Large intestine (tissue), 3 donors: ENCODE measurements at regions not wholly inside any gene's neighbourhood (a gene's known extent, or its start where the extent isn't known, plus 50 kb on each side); places are given as distances from the start of the nearest gene placed in this dataset.

Experiments used
- DNase-seq, 2 donors: peaks; one replicate each; pipeline versions ENCODE4 v3.0.0 to v3.0.0-alpha.2; 2013
- H3K27ac ChIP-seq: one replicate; pipeline ENCODE4 v1.5.1; 2013; ENCODE audit warnings: low read length
- H3K27me3 ChIP-seq: 2 replicates; pipeline ENCODE4 v1.6.1; 2013; ENCODE audit warnings: low read length; ENCODE audit not compliant: control insufficient read depth, insufficient read depth
- H3K36me3 ChIP-seq: 2 replicates; pipeline ENCODE4 v1.6.1; 2013; ENCODE audit warnings: low read length; ENCODE audit not compliant: control insufficient read depth, insufficient read depth
- H3K4me1 ChIP-seq: one replicate; pipeline ENCODE4 v1.6.1; 2013; ENCODE audit warnings: low read length; ENCODE audit not compliant: control insufficient read depth, insufficient read depth
- H3K4me3 ChIP-seq: one replicate; pipeline ENCODE4 v1.5.1; 2013; ENCODE audit warnings: low read length
- H3K9me3 ChIP-seq: one replicate; pipeline ENCODE4 v1.6.1; 2013; ENCODE audit warnings: mild to moderate bottlenecking, low read depth, low read length, moderate library complexity; ENCODE audit not compliant: control insufficient read depth
- WGBS: methylation state at CpG from one replicate; pipeline ENCODE4 v1.1.5; 2013; ENCODE audit warnings: low lambda C conversion rate; ENCODE audit not compliant: insufficient coverage; 5-methylcytosine and 5-hydroxymethylcytosine counted together

- Histone ChIP-seq H3K4me1 (no peaks in the 10 kb centered on the region), H3K36me3 (no peaks in the 10 kb centered on the region), H3K27ac (no peak overlapping the region), H3K4me3 (no peak overlapping the region), H3K9me3 (no peaks in the 10 kb centered on the region), H3K27me3 (no peaks in the 10 kb centered on the region)
- WGBS: no CpG with 5 or more reads among the region's 4 CpGs
- no peak for DNase-seq
These were observed 154.4 kb downstream of the AXIN2 start for GRCh38 chr17:65407017-65407416.

- Histone ChIP-seq H3K36me3 (no peaks in the 10 kb centered on the region), H3K4me3 (no peak overlapping the region), H3K27me3 (no peaks in the 10 kb centered on the region), H3K4me1 (no peaks in the 10 kb centered on the region), H3K27ac (no peak overlapping the region), H3K9me3 (no peaks in the 10 kb centered on the region)
- no peak for DNase-seq
- WGBS: no CpG with 5 or more reads among the region's 3 CpGs
These were observed 154.9 kb downstream of the AXIN2 start for GRCh38 chr17:65406552-65406951.

DNA sequence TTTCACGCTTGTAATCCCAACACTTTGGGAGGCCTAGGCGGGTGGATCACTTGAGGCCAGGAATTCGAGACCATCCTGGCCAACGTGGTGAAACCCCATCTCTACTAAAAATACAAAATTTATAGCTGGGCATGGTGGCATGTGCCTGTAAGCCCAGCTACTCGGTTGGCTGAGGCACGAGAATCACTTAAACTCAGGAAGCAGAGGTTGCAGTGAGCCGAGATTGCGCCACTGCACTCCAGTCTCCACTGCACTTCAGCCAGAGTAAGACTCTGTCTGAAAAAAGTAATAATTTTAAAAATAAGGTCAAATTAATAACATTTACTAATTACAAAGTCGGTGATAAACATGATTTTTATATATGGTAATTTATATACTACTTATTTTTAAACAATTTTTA is 155.9 kb downstream of the AXIN2 start:
- H3K36me3 ChIP-seq: no peaks in the 10 kb centered on the region
- no peaks in the 10 kb centered on the region for H3K9me3 ChIP-seq
- H3K4me3 ChIP-seq: no peak overlapping the region
- DNase-seq: no peak
- WGBS: 94% methylated on average over 3 of the region's 9 CpGs
- no peaks in the 10 kb centered on the region for H3K27me3 ChIP-seq
- H3K4me1 ChIP-seq: no peaks in the 10 kb centered on the region
- no peak overlapping the region for H3K27ac ChIP-seq

DNA sequence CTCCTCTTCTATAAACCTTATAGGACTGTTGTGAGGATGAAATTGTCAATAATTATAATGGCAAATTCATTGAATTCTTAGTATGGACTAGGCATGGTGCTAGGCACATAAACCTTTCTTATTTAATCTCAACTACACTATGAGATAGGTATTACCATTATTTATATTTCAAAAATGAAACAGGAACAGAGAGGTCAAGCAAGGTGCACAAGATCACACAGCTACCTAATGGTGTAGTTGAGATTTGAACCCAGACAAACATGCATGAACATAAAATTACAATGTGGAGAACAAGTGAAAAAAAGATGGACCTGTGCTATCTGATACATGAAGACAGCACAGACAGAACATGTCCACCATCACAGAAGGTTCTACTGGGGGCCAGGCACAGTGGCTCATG is 156.7 kb downstream of the AXIN2 start:
- Histone ChIP-seq H3K36me3 (no peaks in the 10 kb centered on the region), H3K9me3 (no peaks in the 10 kb centered on the region), H3K4me1 (no peaks in the 10 kb centered on the region), H3K4me3 (no peak overlapping the region), H3K27ac (no peak overlapping the region), H3K27me3 (no peaks in the 10 kb centered on the region)
- DNase-seq: no peak

- H3K36me3 ChIP-seq: no peaks in the 10 kb centered on the region
- no CpG with 5 or more reads among the region's 4 CpGs for WGBS
- DNase-seq: no peak
These were observed 157.8 kb downstream of the AXIN2 start for GRCh38 chr17:65403626-65404025.

DNA sequence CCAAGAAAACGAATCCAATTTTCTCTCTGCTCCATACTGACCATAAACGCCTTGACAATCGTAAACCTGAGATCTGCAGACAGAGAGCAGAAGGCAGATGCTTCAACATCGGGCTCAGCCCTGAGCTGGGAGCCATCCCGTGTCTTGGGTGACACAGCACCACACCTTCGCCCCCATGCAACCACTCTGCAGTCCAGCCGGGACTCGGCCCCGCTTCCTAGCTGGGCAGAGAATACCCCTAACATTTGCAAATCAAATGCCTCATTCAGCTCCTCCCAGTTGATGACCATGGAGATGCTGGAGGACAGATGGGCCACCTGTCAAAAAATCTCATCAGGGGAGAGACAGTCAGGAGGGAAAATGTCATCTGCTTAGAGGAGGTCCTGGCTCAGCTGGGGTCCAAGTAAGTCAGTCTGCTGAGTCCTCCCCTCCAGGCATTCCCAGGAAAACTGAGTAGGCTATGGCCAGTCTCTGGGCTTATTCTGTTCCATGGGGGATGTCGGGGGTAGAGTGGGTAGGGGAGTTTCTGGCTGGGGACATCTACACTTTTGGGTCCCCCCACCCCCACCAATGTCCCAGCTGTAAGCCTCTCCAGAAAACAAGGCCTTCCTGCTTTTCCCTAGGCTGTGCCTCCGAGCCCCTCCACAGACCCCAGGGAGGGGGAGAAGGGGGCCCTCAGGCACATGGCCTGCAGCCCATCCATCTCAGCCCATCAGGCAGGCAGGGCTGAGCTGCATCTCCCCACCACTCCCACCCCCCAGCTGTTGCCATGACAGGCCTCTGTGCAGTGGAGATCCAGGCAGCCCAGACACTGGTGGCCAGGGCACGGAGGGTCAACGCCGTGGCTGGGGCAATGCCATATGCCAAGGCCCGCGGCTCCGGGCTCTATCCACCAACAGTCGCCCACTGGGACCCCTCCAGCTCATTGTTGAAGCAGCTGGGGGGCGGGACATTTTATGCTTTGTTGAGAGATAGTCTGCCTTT is 158.6 kb downstream of the AXIN2 start:
- H3K27ac ChIP-seq: no peak overlapping the region
- H3K27me3 ChIP-seq: no peaks in the 10 kb centered on the region
- DNase-seq: no peak
- H3K9me3 ChIP-seq: no peaks in the 10 kb centered on the region
- no peaks in the 10 kb centered on the region for H3K4me1 ChIP-seq
- no peaks in the 10 kb centered on the region for H3K36me3 ChIP-seq
- no peak overlapping the region for H3K4me3 ChIP-seq
- WGBS: no CpG with 5 or more reads among the region's 19 CpGs

More at GRCh38 chr17:65403626-65404025, 157.8 kb downstream of the AXIN2 start:
- H3K9me3 ChIP-seq: no peaks in the 10 kb centered on the region
- no peak overlapping the region for H3K27ac ChIP-seq
- H3K27me3 ChIP-seq: no peaks in the 10 kb centered on the region
- no peak overlapping the region for H3K4me3 ChIP-seq
- H3K4me1 ChIP-seq: no peaks in the 10 kb centered on the region

DNA sequence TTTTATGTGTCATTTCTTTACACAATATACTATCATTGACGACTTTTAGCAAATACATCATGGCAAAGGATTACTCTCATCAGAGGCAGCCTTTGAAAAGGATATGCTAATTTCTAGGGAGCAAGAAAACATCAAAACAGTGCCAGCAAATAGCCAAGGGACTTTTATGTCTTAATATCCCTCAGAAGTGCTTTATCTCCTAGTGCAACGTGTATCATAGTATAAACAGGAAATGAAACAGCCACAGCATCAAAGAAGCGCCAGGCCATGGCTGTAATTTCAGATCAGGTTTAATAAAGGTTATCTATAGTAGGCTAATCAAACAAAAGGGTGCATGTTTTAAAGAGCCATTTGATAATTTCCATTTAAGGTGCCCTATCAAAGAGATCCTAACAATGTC is 159.9 kb downstream of the AXIN2 start:
- no peak overlapping the region for H3K4me3 ChIP-seq
- no peak for DNase-seq
- no peaks in the 10 kb centered on the region for H3K27me3 ChIP-seq
- WGBS: no CpG with 5 or more reads among the region's 3 CpGs
- H3K4me1 ChIP-seq: no peaks in the 10 kb centered on the region
- H3K9me3 ChIP-seq: no peaks in the 10 kb centered on the region
- no peak overlapping the region for H3K27ac ChIP-seq
- H3K36me3 ChIP-seq: no peaks in the 10 kb centered on the region

GRCh38 chr17:65400701-65401100 is 160.7 kb downstream of the AXIN2 start:
- Histone ChIP-seq H3K27ac (no peak overlapping the region), H3K36me3 (no peaks in the 10 kb centered on the region), H3K27me3 (no peaks in the 10 kb centered on the region), H3K4me1 (no peaks in the 10 kb centered on the region), H3K9me3 (no peaks in the 10 kb centered on the region), H3K4me3 (no peak overlapping the region)
- 93% methylated on average over 1 of the region's 1 CpG for WGBS
- DNase-seq: no peak

- Histone ChIP-seq H3K27me3 (no peaks in the 10 kb centered on the region), H3K4me1 (no peaks in the 10 kb centered on the region), H3K4me3 (no peak overlapping the region), H3K27ac (no peak overlapping the region), H3K36me3 (no peaks in the 10 kb centered on the region), H3K9me3 (no peaks in the 10 kb centered on the region)
- WGBS: no CpG with 5 or more reads among the region's 3 CpGs
- no peak for DNase-seq
These were observed 163.2 kb downstream of the AXIN2 start for GRCh38 chr17:65398040-65398787.

DNA sequence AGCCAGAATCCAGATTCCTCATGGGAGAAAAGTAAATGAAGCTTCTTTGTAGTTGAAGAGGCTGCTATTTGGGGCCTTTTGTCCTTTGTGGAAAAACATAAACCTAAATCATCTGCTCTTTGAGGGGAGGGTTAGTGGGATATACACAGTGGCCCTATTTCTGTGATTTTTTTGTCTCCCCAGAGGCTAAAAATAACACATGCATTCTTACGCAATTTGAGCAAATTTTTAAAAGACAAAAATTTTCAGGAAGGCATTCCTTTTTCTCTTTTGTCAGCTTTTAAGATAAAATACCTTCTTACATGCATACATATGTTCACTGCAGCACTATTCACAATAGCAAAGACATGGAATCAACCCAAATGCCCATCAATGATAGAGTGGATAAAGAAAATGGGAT is 165.5 kb downstream of the AXIN2 start:
- H3K4me1 ChIP-seq: no peaks in the 10 kb centered on the region
- no peak for DNase-seq
- no CpG with 5 or more reads among the region's 1 CpG for WGBS
- no peaks in the 10 kb centered on the region for H3K27me3 ChIP-seq
- no peaks in the 10 kb centered on the region for H3K36me3 ChIP-seq
- no peak overlapping the region for H3K4me3 ChIP-seq
- H3K9me3 ChIP-seq: no peaks in the 10 kb centered on the region
- no peak overlapping the region for H3K27ac ChIP-seq
